Ishikawa (cell line): ENCODE measurements at regions not wholly inside any gene's neighbourhood (a gene's known extent, or its start where the extent isn't known, plus 50 kb on each side); places are given as distances from the start of the nearest gene placed in this dataset.

Experiments
- CEBPB ChIP-seq: IDR thresholded peaks from 2 replicates; pipeline ENCODE4 v1.6.1; 2012
- CREB1 ChIP-seq: IDR thresholded peaks from 2 replicates; pipeline ENCODE4 v1.6.1; 2012; ENCODE audit warnings: low read depth
- EGR1 ChIP-seq: IDR thresholded peaks from 2 replicates; pipeline ENCODE4 v1.6.1; 2012
- EP300 ChIP-seq: IDR thresholded peaks from 2 replicates; pipeline ENCODE4 v1.6.1; 2012; ENCODE audit warnings: borderline replicate concordance
- FOXM1 ChIP-seq: IDR thresholded peaks from 2 replicates; pipeline ENCODE4 v1.6.1; 2012; ENCODE audit warnings: low read depth, borderline replicate concordance
- MAX ChIP-seq: IDR thresholded peaks from 2 replicates; pipeline ENCODE4 v1.6.1; 2012
- NFIC ChIP-seq: IDR thresholded peaks from 2 replicates; pipeline ENCODE4 v1.6.1; 2012
- RAD21 ChIP-seq: IDR thresholded peaks from 2 replicates; pipeline ENCODE4 v1.6.1; 2012; ENCODE audit warnings: low read depth
- TAF1 ChIP-seq: IDR thresholded peaks from 2 replicates; pipeline ENCODE4 v1.6.1; 2012; ENCODE audit warnings: low read depth, mild to moderate bottlenecking
- TCF12 ChIP-seq: IDR thresholded peaks from 2 replicates; pipeline ENCODE4 v1.6.1; 2012; ENCODE audit warnings: low read depth
- TEAD4 ChIP-seq: IDR thresholded peaks from 2 replicates; pipeline ENCODE4 v1.6.1; 2012
- USF1 ChIP-seq: IDR thresholded peaks from 2 replicates; pipeline ENCODE4 v1.6.1; 2012
- YY1 ChIP-seq: IDR thresholded peaks from 2 replicates; pipeline ENCODE4 v1.6.1; 2012; ENCODE audit warnings: low read depth
- ZBTB7A ChIP-seq: IDR thresholded peaks from 2 replicates; pipeline ENCODE4 v1.6.1; 2012; ENCODE audit warnings: low read depth
- TF ChIP-seq, protein P1 (sequence below): IDR thresholded peaks from 2 replicates; pipeline ENCODE4 v1.6.1; 2012; ENCODE audit warnings: low read depth, mild to moderate bottlenecking

DNA sequence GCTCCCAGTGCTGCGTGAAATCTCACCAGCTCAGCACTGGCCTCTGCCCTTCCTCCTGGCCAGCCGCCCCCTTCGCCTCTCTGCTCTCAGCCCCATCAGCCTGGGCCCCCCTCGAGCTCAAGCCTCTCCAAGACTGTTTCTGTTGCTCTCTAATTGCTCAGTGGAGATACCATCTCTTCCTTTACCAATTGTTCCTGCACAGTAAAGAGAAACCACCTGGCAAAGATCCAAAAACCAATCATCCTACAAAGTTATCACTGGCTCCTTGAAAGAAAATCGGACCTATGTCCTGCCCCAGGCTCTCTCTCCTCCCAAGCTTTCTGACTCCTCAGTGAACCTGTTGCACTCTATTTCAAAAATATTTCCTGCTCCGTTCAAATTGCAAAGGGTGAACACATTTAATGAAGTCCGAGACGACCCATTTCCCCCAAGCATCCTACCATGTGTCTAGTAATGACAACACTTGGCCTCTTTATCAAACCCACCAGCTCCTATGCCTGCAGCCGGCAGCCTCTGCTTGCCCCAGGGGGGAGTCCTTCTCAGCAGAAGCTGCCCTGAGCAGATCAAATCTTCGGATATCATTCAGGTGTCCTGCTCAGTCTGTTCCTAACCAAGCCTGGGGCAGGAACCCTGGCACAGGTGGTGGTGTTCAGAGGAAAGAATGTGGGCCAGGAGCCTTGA is 53.7 kb upstream of the FAM174B start:
- TF ChIP-seq NFIC = peak; percentile 73
- TF ChIP-seq EP300 = no peak

- TF ChIP-seq EGR1 (no peak), TAF1 (no peak), ZBTB7A (no peak), CEBPB (no peak), RAD21 (no peak), TCF12 (no peak), TEAD4 (no peak), FOXM1 (no peak), EP300 (no peak), MAX (no peak), YY1 (no peak), USF1 (no peak), NFIC (no peak), CREB1 (no peak)
- TF ChIP-seq, protein P1, sequence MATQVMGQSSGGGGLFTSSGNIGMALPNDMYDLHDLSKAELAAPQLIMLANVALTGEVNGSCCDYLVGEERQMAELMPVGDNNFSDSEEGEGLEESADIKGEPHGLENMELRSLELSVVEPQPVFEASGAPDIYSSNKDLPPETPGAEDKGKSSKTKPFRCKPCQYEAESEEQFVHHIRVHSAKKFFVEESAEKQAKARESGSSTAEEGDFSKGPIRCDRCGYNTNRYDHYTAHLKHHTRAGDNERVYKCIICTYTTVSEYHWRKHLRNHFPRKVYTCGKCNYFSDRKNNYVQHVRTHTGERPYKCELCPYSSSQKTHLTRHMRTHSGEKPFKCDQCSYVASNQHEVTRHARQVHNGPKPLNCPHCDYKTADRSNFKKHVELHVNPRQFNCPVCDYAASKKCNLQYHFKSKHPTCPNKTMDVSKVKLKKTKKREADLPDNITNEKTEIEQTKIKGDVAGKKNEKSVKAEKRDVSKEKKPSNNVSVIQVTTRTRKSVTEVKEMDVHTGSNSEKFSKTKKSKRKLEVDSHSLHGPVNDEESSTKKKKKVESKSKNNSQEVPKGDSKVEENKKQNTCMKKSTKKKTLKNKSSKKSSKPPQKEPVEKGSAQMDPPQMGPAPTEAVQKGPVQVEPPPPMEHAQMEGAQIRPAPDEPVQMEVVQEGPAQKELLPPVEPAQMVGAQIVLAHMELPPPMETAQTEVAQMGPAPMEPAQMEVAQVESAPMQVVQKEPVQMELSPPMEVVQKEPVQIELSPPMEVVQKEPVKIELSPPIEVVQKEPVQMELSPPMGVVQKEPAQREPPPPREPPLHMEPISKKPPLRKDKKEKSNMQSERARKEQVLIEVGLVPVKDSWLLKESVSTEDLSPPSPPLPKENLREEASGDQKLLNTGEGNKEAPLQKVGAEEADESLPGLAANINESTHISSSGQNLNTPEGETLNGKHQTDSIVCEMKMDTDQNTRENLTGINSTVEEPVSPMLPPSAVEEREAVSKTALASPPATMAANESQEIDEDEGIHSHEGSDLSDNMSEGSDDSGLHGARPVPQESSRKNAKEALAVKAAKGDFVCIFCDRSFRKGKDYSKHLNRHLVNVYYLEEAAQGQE = no peak
These were observed 55.9 kb upstream of the FAM174B start for GRCh38 chr15:92711457-92711831.

DNA sequence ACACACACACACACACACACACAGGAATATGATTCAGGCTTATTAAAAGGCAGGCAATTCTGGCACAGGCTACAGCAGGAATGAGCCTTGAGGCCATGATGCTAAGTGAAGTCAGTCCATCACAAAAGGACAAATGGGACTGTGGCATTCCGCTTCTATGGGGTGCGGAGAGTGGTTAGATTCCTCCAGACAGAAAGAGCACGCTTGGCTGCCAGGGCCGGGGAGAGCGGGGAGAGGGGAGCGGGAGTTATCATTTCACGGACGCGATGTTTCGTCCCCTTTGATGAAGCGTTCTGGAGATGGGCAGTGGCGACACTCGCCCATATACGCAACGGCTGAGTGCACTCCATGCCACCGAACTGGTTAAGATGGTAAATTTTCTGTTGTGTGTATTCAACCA is 58.5 kb upstream of the FAM174B start:
- no peak for TF ChIP-seq FOXM1
- TF ChIP-seq EGR1 = no peak
- TF ChIP-seq EP300 = no peak
- TF ChIP-seq USF1 = no peak
- no peak for TF ChIP-seq ZBTB7A
- TF ChIP-seq YY1 = no peak
- TF ChIP-seq TEAD4 = no peak
- TF ChIP-seq TAF1 = no peak
- TF ChIP-seq, protein P1 = no peak
- TF ChIP-seq MAX = no peak
- TF ChIP-seq CREB1 = no peak
- no peak for TF ChIP-seq NFIC
- TF ChIP-seq TCF12 = no peak
- TF ChIP-seq CEBPB = no peak
- no peak for TF ChIP-seq RAD21

- 0 out of 2 replicates have a peak, but pooled peaks have one; percentile 37 for TF ChIP-seq YY1
- TF ChIP-seq TCF12 = 0 out of 2 replicates have a peak, but pooled peaks have one; percentile 25
- peak; percentile 95 for TF ChIP-seq RAD21
- TF ChIP-seq MAX = no peak; the same call in 1 of the 2 replicates
- TF ChIP-seq ZBTB7A = peak; percentile 70; the same call in 1 of the 2 replicates
These were observed 59.2 kb upstream of the FAM174B start for GRCh38 chr15:92714477-92715401.

DNA sequence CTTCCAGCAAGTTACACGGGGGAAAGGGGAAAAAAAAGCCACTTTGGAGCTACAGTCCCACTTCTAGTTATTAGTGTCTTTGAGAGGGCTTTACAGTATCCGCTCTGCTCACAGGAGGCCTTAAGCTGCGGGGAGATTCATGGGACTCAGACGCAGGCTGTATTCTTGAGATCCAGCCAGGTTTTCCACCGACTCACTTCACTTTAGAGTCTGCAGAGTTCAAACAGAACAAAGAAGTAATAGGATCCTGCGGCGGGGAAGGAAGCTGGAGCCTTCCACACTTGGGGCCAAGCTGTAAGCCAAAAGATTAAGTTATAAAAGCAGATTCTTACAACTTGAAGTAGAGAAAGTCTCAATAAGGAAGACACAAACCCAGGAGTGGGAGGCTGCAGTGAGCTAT is 60.2 kb upstream of the FAM174B start:
- TF ChIP-seq FOXM1 (no peak), RAD21 (peak; percentile 11), NFIC (peak; percentile 71), TEAD4 (no peak), EP300 (peak; percentile 71; the same call in 1 of the 2 replicates), TCF12 (0 out of 2 replicates have a peak, but pooled peaks have one; percentile 35)
- TF ChIP-seq, protein P1 = no peak
